GM21390 (cell line): ENCODE measurements at regions not wholly inside any gene's neighbourhood (a gene's known extent, or its start where the extent isn't known, plus 50 kb on each side); places are given as distances from the start of the nearest gene placed in this dataset.
"Not testable (repeated sequence)": the region's sequence is repeated elsewhere in the genome, so short reads cannot be mapped to it uniquely, and the experiment has no call there.

Experiments
- ATAC-seq: cut with Tn5 transposase; IDR thresholded peaks from one replicate; pipeline ENCODE4 v1.9.1; 2021; ENCODE audit not compliant: unreplicated experiment

GRCh38 chr5:153939101-153939500 lies 99.6 kb downstream of the FAM114A2 start:
- no peak for ATAC-seq

GRCh38 chr5:153938191-153938842 lies 100.4 kb downstream of the FAM114A2 start:
- no peak for ATAC-seq

GRCh38 chr5:153937661-153938060 lies 101.0 kb downstream of the FAM114A2 start:
- ATAC-seq, result no peak

GRCh38 chr5:153935151-153935550 lies 103.6 kb downstream of the FAM114A2 start:
- ATAC-seq, result not testable (repeated sequence)

DNA sequence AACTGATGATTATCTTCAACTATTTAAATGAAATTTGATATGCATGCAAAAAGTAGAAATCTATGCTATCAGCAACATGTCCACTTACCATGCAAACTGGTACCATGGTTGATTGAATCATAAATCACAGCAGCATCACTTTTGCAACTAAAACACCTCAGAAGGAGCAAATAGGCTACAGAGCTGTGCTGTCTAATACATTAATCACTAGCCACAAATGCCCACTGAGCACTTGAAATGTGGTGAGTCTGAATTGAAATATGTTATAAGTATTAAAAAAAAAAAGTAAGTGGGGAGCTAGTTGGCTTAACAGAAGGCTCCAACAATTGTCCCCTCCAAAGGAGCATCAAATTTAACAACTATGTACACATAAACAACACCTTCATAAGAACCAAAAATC lies 112.5 kb downstream of the FAM114A2 start:
- no peak for ATAC-seq

- no peak for ATAC-seq
Measured at GRCh38 chr5:153919161-153919560, 119.5 kb downstream of the FAM114A2 start.

- ATAC-seq, result no peak
Measured at GRCh38 chr5:153907170-153907775, 131.4 kb downstream of the FAM114A2 start.

DNA sequence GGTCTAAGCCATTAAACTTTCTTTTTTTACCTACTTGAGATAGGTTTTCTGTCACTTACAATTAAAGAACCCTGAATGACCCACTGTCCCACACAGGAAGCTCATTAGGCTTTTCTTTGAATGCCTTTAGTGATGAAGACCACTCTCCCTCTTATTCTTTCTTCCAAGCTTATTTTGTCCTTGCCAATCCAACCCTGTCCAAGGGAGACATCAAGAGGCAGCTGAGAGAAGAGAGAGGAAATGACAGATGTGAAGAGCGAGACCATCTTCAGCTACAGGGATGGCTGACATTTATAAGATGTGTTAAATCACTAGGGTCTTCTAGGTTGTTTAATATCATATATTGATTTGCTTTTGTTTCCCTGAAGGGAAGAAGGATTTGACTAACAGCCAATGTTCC lies 133.5 kb downstream of the FAM114A2 start:
- ATAC-seq, result no peak

GRCh38 chr5:153903321-153903720 lies 135.4 kb downstream of the FAM114A2 start:
- no peak for ATAC-seq

DNA sequence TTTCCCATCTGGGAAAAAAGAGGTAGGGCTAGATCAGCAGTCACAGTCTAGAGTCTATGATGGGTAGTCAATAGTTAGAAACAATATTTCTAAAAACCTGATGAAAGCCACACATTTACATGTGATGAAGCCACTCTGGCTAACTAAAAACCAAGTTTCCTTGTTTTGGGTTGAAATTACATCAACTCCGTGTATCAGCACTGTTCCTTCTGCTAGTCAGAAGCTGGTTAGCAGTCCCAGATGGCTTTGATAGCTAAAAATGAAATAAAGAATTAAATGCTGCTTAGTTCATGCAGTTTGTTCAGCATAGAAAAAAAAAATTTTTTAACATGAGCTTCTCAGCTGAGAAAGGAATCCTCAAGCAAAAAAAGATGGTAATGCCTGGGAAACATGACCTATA lies 136.7 kb downstream of the FAM114A2 start:
- ATAC-seq, result no peak

GRCh38 chr5:153901449-153901848 lies 137.3 kb downstream of the FAM114A2 start:
- ATAC-seq, result no peak

DNA sequence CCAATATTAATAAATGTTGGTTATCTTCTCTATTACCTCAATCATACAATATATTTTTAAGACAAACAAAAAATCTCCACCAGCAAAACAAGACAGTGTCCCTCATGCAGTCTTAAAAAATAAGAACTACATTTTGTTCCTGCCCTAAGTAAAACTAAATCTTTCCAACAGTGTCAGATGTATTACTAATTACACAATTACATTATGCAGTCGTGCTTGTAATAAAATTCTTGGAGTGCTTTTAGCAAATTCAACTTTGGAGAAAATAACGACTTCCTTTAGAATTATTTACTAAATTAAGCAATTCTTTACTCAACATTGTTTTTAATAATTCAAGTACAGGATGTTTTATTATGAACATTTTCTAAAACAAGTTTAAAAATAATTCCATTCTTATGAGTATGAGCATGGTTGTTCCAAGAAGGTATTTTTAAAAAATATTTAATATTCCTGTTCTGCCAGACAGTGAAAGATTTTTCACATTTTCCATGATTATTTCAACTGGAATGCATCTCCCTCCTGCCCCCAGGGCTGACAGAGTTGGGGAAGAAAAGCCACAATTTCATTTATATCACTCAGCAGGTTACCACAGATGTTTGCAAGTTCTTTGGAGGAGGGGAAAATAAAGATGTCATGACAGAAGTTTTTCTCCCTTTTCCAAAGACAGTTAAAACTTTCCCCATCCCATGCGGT lies 137.9 kb downstream of the FAM114A2 start:
- ATAC-seq, result no peak

DNA sequence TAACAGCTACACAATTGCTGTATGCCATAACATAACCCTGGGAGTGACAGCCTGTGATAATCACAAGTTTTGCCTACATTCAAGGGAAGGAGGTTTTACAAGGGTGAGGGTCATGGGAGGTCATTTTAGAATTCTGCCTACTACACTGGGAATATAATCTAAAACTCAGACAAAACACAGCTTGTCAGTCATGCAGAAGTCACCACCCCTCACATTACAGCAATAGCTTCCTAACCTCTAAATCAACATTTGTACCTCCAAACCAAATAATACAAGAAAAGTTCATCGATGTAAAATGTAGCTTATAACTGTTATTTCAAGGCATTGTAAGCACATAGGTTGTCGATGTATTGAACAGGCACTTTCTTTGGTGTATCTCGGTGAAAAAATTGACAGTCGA lies 139.0 kb downstream of the FAM114A2 start:
- no peak for ATAC-seq

DNA sequence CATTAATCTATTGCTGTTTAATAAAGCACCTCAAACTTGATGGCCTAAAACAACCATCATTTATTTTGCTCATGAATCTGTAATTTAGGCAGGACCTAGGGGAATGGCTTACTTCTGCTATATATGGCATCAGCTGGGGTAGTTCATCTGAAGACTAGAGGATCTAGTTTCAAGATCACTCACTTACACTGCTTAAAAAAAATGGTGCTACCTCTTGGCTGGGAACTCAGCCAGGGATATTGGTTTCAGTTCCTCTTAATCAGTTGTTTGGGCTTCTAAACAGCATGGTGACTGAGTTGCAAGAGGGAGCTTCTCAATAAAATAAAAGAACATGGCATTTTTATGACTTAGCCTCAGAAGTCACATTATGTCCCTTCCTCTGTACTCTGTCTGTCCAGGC lies 142.0 kb downstream of the FAM114A2 start:
- ATAC-seq, result peak; percentile 99

DNA sequence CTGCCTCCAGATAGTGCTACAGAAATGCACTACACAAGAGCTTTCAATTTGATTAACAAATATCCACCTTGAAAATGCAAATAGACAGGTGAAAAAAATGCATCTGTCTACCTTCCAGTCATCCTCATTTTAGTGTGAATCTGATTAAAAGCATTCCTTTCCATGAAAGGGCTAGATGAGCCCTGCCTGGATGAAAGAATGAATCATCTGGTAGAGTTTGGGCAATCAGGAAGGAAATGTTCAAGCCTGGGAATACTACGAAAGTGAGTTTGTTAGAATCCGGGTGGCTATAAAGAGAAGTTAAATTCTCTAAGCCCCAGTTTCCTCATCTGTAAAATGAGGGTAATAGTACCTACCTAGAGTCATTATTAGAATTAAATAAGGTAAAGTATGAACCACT lies 142.6 kb downstream of the FAM114A2 start:
- no peak for ATAC-seq

- no peak for ATAC-seq
Measured at GRCh38 chr5:153895266-153895665, 143.4 kb downstream of the FAM114A2 start.

DNA sequence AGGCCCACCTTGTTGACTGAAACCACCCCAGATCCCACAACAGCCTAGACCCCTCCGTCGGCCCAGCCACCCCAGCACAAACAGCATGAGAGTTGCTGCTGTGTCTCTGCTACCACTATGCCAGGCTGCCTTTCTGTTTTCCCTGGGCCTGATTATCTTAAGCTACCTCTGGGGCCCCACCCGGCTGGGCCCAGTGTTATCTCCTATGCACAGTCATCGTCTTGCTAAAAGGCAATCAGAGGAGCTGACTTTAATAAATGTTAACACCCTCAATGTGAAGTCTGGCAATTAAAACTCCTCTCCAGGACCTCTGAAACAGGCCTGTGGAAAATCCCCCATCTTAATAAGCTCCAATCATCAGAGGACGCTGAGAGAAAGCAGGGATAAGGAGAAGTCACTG lies 144.9 kb downstream of the FAM114A2 start:
- ATAC-seq, result no peak

- peak; percentile 80 for ATAC-seq
Measured at GRCh38 chr5:153891394-153891793, 147.3 kb downstream of the FAM114A2 start.

GRCh38 chr5:153888781-153889180 lies 149.9 kb downstream of the FAM114A2 start:
- ATAC-seq, result no peak

DNA sequence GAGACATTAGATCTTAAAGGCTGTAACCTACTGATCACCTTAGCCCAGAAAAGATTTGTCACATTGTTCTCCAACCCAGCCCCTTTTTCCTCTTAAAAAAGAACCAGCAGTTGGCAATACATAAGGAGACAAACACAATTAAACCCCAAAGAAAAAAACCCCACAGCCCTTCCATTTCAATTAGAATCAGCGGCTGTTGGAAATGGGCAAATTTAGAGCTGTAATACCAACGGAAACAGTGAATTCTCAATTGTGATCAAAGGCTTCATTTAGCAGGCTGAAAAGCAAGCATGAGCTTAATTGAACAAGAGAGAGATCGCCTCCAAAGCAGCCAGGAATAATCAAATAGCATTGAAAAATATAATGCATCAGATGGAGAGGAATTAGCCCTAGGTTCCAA lies 153.6 kb downstream of the FAM114A2 start:
- ATAC-seq, result no peak

GRCh38 chr5:153884612-153884957 lies 154.1 kb downstream of the FAM114A2 start:
- ATAC-seq, result no peak

DNA sequence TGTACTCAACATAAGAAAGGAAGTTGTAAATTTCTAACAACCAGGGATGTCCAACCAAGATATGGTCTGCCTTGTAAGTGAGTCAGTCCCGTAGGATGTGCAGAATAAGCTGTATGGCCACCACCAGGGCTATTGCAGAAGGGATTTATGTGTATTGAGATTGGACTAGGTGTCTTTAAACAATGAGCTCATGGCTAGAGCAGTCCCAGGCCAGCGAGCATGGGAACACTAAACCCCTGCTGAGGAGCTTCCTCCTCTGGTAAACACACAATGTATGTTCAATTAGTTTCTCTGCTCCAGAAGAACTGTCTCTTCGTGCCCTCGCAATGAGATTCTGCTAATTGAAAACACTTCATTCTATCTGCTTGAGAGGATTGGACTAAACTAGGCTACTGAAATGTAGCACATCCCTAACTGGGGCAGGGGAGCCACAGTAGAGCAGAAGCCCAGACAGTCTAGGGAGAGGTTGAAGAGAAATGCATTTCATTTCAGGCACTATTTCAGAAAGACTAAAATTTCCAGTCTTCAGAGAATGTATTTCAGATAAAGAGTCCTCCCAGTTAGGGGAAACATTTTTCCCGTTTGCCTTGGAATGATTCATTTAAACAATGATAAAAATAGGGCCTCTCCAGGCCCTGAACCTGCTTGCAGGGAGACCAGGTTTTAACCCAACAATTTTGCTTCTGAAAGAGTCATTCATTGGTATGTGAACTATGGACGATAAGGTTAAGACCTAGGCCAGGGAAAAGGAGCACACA lies 154.7 kb downstream of the FAM114A2 start:
- ATAC-seq, result no peak
